ENCODE measurements at regions not wholly inside any gene's neighbourhood (a gene's known extent, or its start where the extent isn't known, plus 50 kb on each side); places are given as distances from the start of the nearest gene placed in this dataset.

GRCh38 chr12:69030321-69030720 is 97.3 kb upstream of the CPM start:
- Histone ChIP-seq H3K23me2 (ENCODE audit: low read depth, low read length) (no peaks in the 10 kb centered on the region), H4K91ac (replicated peaks; ENCODE audit: insufficient read length, low read length) (no peak overlapping the region), H4K20me1 (replicated peaks in 1 of 2; ENCODE audit: control insufficient read depth in 1 of 2, insufficient read depth in 2 of 2, low read length in 2 of 2) (no peaks in the 10 kb centered on the region), H3K27me3 (replicated peaks in 1 of 4; ENCODE audit: control insufficient read depth in 3 of 4, extremely low read depth in 1 of 4, insufficient read depth in 3 of 4, low read length in 3 of 4) (no peaks in the 10 kb centered on the region; a peak in 1 of 7 replicates), H2AK5ac (ENCODE audit: low read depth, low read length) (no peak overlapping the region), H3K79me2 (ENCODE audit: control insufficient read depth in 1 of 2, insufficient read depth in 2 of 2, low read length in 2 of 2) (no peaks in the 10 kb centered on the region), H4K8ac (ENCODE audit: extremely low read depth, insufficient read depth, low read length) (no peak overlapping the region), H2AFZ (ENCODE audit: low read length) (no peak overlapping the region), H3K9me3 (ENCODE audit: insufficient read depth in 2 of 2, low read depth in 1 of 2, low read length in 1 of 2) (no peaks in the 10 kb centered on the region), H2BK12ac (ENCODE audit: low read depth, low read length) (no peak overlapping the region), H3K79me1 (ENCODE audit: low read depth, low read length) (no peaks in the 10 kb centered on the region), H2BK15ac (ENCODE audit: low read length) (no peak overlapping the region), H3K18ac (ENCODE audit: extremely low read depth, low read length) (no peak overlapping the region), H3K9ac (replicated peaks in 1 of 4; ENCODE audit: extremely low read depth in 1 of 4, low read depth in 3 of 4, low read length in 3 of 4) (no peak overlapping the region), H3K4me3 (ENCODE audit: extremely low read depth in 1 of 4, insufficient read depth in 2 of 4, low read depth in 3 of 4, low read length in 4 of 4) (no peak overlapping the region), H3K4me2 (ENCODE audit: insufficient read depth in 1 of 2, low read depth in 2 of 2, low read length in 2 of 2) (no peak overlapping the region), H4K5ac (ENCODE audit: insufficient read length, low read depth, low read length) (no peak overlapping the region), H3K27ac (ENCODE audit: low read depth, low read length) (no peak overlapping the region), H3K56ac (replicated peaks; ENCODE audit: insufficient read length, low read depth, low read length) (no peak overlapping the region), H2BK20ac (ENCODE audit: low read length) (no peak overlapping the region), H3K36me3 (ENCODE audit: control insufficient read depth in 2 of 4, insufficient read depth in 4 of 4, low read length in 3 of 4) (no peaks in the 10 kb centered on the region), H3K4me1 (replicated peaks in 1 of 4; ENCODE audit: control insufficient read depth in 3 of 4, insufficient read depth in 4 of 4, low read length in 3 of 4) (no peaks in the 10 kb centered on the region), H2BK5ac (ENCODE audit: low read depth, low read length) (no peak overlapping the region), H3K14ac (ENCODE audit: insufficient read length) (no peak overlapping the region), H3K4ac (replicated peaks; ENCODE audit: insufficient read length, low read depth, low read length) (no peak overlapping the region), H3K23ac (ENCODE audit: insufficient read length) (no peak overlapping the region), H2BK120ac (replicated peaks; ENCODE audit: low read depth, low read length) (no peak overlapping the region)
- 91% methylated on average over 2 of the region's 2 CpGs; no CpG with 5 or more reads in 1 of the 2 experiments for WGBS, 2 experiments (ENCODE audit: extremely low coverage in 1 of 2, insufficient coverage in 1 of 2, insufficient read length in 1 of 2, insufficient replicate concordance in 2 of 2, low coverage in 1 of 2, low lambda C conversion rate in 2 of 2, missing lambda C conversion rate in 1 of 2)
- CTCF ChIA-PET (ENCODE audit: partially characterized antibody): interaction anchor here (0.6 to 1.0 kb wide), 2 partner anchors 28 to 30 kb away, joined by 3 read pairs; no protein-coding TSS in a partner anchor
- no peak for FAIRE-seq
- DNase-seq (ENCODE audit: low read depth in 1 of 2, low spot score in 2 of 2): no peak
- POLR2A ChIA-PET (ENCODE audit: partially characterized antibody): no interaction called here
- TF ChIP-seq ATF3 (IDR thresholded peaks at IDR 0.05; ENCODE audit: insufficient read depth, low read depth, low read length): no peak
- TF ChIP-seq TAF1 (IDR thresholded peaks at IDR 0.05; ENCODE audit: low read depth, low read length): no peak
- no peak for TF ChIP-seq RFX5 (IDR thresholded peaks at IDR 0.05; ENCODE audit: borderline replicate concordance, low read depth, low read length)
- no peak for TF ChIP-seq EGR1 (IDR thresholded peaks at IDR 0.05; ENCODE audit: borderline replicate concordance, low read depth, low read length)
- TF ChIP-seq BRCA1 (IDR thresholded peaks at IDR 0.05; ENCODE audit: low read depth, low read length): no peak
- TF ChIP-seq KDM4A (IDR thresholded peaks at IDR 0.05; ENCODE audit: low read depth, low read length, severe bottlenecking): no peak
- no peak for TF ChIP-seq CTBP2 (IDR thresholded peaks at IDR 0.05; ENCODE audit: borderline replicate concordance, insufficient read depth, insufficient read length, low read length)
- no peak for TF ChIP-seq JUND (IDR thresholded peaks at IDR 0.05; ENCODE audit: low read length)
- no peak for TF ChIP-seq SIX5 (IDR thresholded peaks at IDR 0.05; ENCODE audit: low read depth, low read length)
- TF ChIP-seq CTCF (IDR thresholded peaks at IDR 0.05; ENCODE audit: control extremely low read depth in 1 of 3, insufficient read depth in 1 of 3, low read depth in 1 of 3, low read length in 3 of 3): no peak
- no peak for TF ChIP-seq EZH2 (IDR thresholded peaks at IDR 0.05; ENCODE audit: low read depth, low read length, severe bottlenecking)
